ENCODE measurements at regions not wholly inside any gene's neighbourhood (a gene's known extent, or its start where the extent isn't known, plus 50 kb on each side); places are given as distances from the start of the nearest gene placed in this dataset.

GRCh38 chr7:136062625-136063325 lies 85.6 kb upstream of the MTPN start:
- TF ChIP-seq CTCF (IDR thresholded peaks at IDR 0.05) (no peak), POLR2A (IDR thresholded peaks at IDR 0.05) (no peak)

Measured in esophagus squamous epithelium (tissue), 4 donors.